Central memory CD4-positive, alpha-beta T cell (primary cell): ENCODE measurements at regions not wholly inside any gene's neighbourhood (a gene's known extent, or its start where the extent isn't known, plus 50 kb on each side); places are given as distances from the start of the nearest gene placed in this dataset.

Source experiments
- DNase-seq: peaks from one replicate; pipeline ENCODE4 v3.0.0; 2022

- DNase-seq, result no peak
Observed at GRCh38 chr9:18398038-18398437, 75.9 kb upstream of the ADAMTSL1 start.

- DNase-seq, result no peak
Observed at GRCh38 chr9:18404434-18405029, 69.4 kb upstream of the ADAMTSL1 start.

- DNase-seq, result no peak
Observed at GRCh38 chr9:18405240-18405639, 68.7 kb upstream of the ADAMTSL1 start.

- no peak for DNase-seq
Observed at GRCh38 chr9:18410983-18411382, 63.0 kb upstream of the ADAMTSL1 start.

GRCh38 chr9:18421391-18421790 is 52.6 kb upstream of the ADAMTSL1 start:
- DNase-seq, result no peak

- DNase-seq, result no peak
Observed at GRCh38 chr9:18422296-18423036, 51.5 kb upstream of the ADAMTSL1 start.

- DNase-seq, result no peak
Observed at GRCh38 chr9:18423791-18424531, 50.0 kb upstream of the ADAMTSL1 start.
